Thyroid gland (tissue), 4 donors: ENCODE measurements at regions not wholly inside any gene's neighbourhood (a gene's known extent, or its start where the extent isn't known, plus 50 kb on each side); places are given as distances from the start of the nearest gene placed in this dataset.

Source experiments
- DNase-seq, 2 donors: peaks; one replicate each; pipeline ENCODE4 v3.0.0-alpha.2; 2019
- H3K27ac ChIP-seq, 3 donors: fragments of 200-600 bp; sonication (generic); 1 replicate in 2 of 3; 2 replicates in 1 of 3; pipeline ENCODE4 v1.5.1; 2016 to 2019; ENCODE audit warnings: mild to moderate bottlenecking in 1 of 3, moderate library complexity in 1 of 3
- H3K27me3 ChIP-seq: fragments of 200-600 bp; sonication (generic); one replicate; pipeline ENCODE4 v1.5.1; 2019
- H3K36me3 ChIP-seq, 2 donors: fragments of 200-600 bp; sonication (generic); one replicate each; pipeline ENCODE4 v1.5.1; 2016 to 2019
- H3K4me1 ChIP-seq, 2 donors: fragments of 200-600 bp; sonication (generic); one replicate each; pipeline ENCODE4 v1.5.1; 2017 to 2019
- H3K4me3 ChIP-seq, 3 donors: fragments of 200-600 bp; sonication (generic); replicated peaks in 1 of 3; 1 replicate in 2 of 3; 2 replicates in 1 of 3; pipeline ENCODE4 v1.5.1; 2016; ENCODE audit warnings: mild to moderate bottlenecking in 1 of 3
- H3K9me3 ChIP-seq: fragments of 200-600 bp; sonication (generic); one replicate; pipeline ENCODE4 v1.5.1; 2017
- CTCF ChIP-seq, 6 experiments: fragments of 200-600 bp in 3 of 6; fragments of 450-650 bp in 3 of 6; sonication (generic) in 3 of 6; IDR thresholded peaks; one replicate each; pipeline ENCODE4 v1.5.1; 2016 to 2019; ENCODE audit warnings: antibody characterized with exemption in 6 of 6, mild to moderate bottlenecking in 2 of 6, inconsistent platforms in 1 of 6, moderate library complexity in 1 of 6
- POLR2A ChIP-seq, 2 donors: fragments of 450-650 bp; IDR thresholded peaks; one replicate each; pipeline ENCODE4 v1.6.1; 2017; ENCODE audit warnings: antibody characterized with exemption in 2 of 2, mild to moderate bottlenecking in 2 of 2, moderate library complexity in 1 of 2
- WGBS, 2 donors: methylation state at CpG; one replicate each; pipeline ENCODE4 v1.1.5; 2017; 5-methylcytosine and 5-hydroxymethylcytosine counted together
- intact Hi-C: fragments of 100-400 bp; cut with DNase I; formaldehyde crosslinking; loops from one replicate; pipeline ENCODE4 v1.15.1; 2023

GRCh38 chr2:216920143-216920876 lies 60.4 kb upstream of the TNP1 start:
- Histone ChIP-seq H3K4me3 (no peak overlapping the region), H3K36me3 (no peaks in the 10 kb centered on the region), H3K27ac (no peak overlapping the region), H3K9me3 (no peaks in the 10 kb centered on the region), H3K27me3 (no peaks in the 10 kb centered on the region), H3K4me1 (no peaks in the 10 kb centered on the region)
- 93 to 100% methylated on average over 8 of the region's 8 CpGs for WGBS, 2 donors
- no peak for TF ChIP-seq CTCF (IDR thresholded peaks at IDR 0.05)
- intact Hi-C loops: no loop called here
- DNase-seq: no peak

GRCh38 chr2:216918088-216918680 lies 58.3 kb upstream of the TNP1 start:
- DNase-seq: no peak

DNA sequence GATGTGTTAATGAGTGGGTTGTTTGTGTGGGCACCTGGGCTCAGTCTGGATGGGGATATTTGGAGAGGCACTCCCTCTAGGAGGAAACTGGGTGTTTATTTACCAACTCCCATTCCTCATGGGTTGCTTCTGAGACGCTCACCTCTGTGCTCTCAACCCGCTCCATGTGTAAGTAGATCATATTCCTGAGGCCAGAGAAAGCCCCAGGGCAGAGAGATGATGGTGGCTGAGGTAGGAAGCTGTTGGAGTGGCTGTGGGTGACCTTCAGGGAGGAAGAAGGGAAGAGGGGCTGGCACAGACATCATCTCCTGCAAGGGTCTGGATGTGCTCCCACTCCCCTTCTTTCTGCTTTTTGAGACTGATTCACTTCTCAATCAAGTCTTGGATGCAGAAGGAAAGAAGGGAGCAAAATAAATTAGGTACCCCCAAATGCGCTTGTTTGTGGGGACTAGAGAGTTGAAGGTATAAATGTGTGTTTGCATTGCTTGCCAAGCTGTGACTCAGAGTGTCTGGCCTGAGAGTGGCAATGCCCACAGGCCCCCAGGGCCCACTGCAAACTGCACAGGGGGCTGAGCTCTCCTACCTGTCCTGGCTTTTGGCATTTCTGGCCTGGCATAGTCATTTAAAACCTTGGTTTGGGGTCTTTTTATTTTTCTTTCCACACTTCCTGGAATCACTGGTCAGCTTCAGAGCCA lies 57.2 kb upstream of the TNP1 start:
- no peaks in the 10 kb centered on the region for H3K9me3 ChIP-seq
- 96% methylated on average over 3 of the region's 3 CpGs for WGBS, 2 donors
- H3K27me3 ChIP-seq: no peaks in the 10 kb centered on the region
- no peaks in the 10 kb centered on the region for H3K36me3 ChIP-seq
- DNase-seq: no peak
- no peak overlapping the region for H3K4me3 ChIP-seq
- H3K27ac ChIP-seq: no peak overlapping the region
- no peaks in the 10 kb centered on the region for H3K4me1 ChIP-seq
- intact Hi-C loops: no loop called here
- TF ChIP-seq POLR2A (IDR thresholded peaks at IDR 0.05): no peak
- TF ChIP-seq CTCF (IDR thresholded peaks at IDR 0.05): no peak

More at GRCh38 chr2:216918088-216918680, 58.3 kb upstream of the TNP1 start:
- WGBS, 2 donors: 82 to 91% methylated on average over 6 of the region's 6 CpGs
- Histone ChIP-seq H3K27ac (no peak overlapping the region), H3K27me3 (no peaks in the 10 kb centered on the region), H3K4me3 (no peak overlapping the region), H3K9me3 (no peaks in the 10 kb centered on the region), H3K4me1 (no peaks in the 10 kb centered on the region), H3K36me3 (no peaks in the 10 kb centered on the region)
- intact Hi-C loops: no loop called here
- TF ChIP-seq POLR2A (IDR thresholded peaks at IDR 0.05): no peak
- no peak for TF ChIP-seq CTCF (IDR thresholded peaks at IDR 0.05)

- no peak overlapping the region for H3K27ac ChIP-seq
- 81 to 93% methylated on average over 12 of the region's 12 CpGs for WGBS, 2 donors
- TF ChIP-seq POLR2A (IDR thresholded peaks at IDR 0.05): no peak
- TF ChIP-seq CTCF (IDR thresholded peaks at IDR 0.05): no peak
- H3K4me1 ChIP-seq: no peaks in the 10 kb centered on the region
- H3K9me3 ChIP-seq: no peaks in the 10 kb centered on the region
- H3K4me3 ChIP-seq: no peak overlapping the region
- DNase-seq: no peak
- H3K36me3 ChIP-seq: no peaks in the 10 kb centered on the region
- intact Hi-C loops: no loop called here
- H3K27me3 ChIP-seq: no peaks in the 10 kb centered on the region
Measured at GRCh38 chr2:216915557-216916150, 55.8 kb upstream of the TNP1 start.
